Right renal pelvis (tissue), 4 donors: ENCODE measurements at regions not wholly inside any gene's neighbourhood (a gene's known extent, or its start where the extent isn't known, plus 50 kb on each side); places are given as distances from the start of the nearest gene placed in this dataset.
"Not testable (repeated sequence)": the region's sequence is repeated elsewhere in the genome, so short reads cannot be mapped to it uniquely, and the experiment has no call there.

Experiments
- DNase-seq, 4 donors: peaks; one replicate each; pipeline ENCODE4 v3.0.0-alpha.2; 2013; ENCODE audit warnings: low read depth in 4 of 4, low spot score in 3 of 4, missing footprints in 1 of 4

- no peak for DNase-seq
These were observed 361.1 kb downstream of the GLRX3 start for GRCh38 chr10:130497056-130498010.

- no peak for DNase-seq
These were observed 361.9 kb downstream of the GLRX3 start for GRCh38 chr10:130498042-130498441.

GRCh38 chr10:130498934-130499333 is 362.7 kb downstream of the GLRX3 start:
- no peak for DNase-seq

- DNase-seq: no peak
These were observed 363.4 kb downstream of the GLRX3 start for GRCh38 chr10:130499541-130499940.

- no peak for DNase-seq
These were observed 364.2 kb downstream of the GLRX3 start for GRCh38 chr10:130500261-130501000.

GRCh38 chr10:130507461-130507860 is 371.3 kb downstream of the GLRX3 start:
- DNase-seq: no peak

GRCh38 chr10:130509881-130510689 is 373.9 kb downstream of the GLRX3 start:
- DNase-seq: no peak

GRCh38 chr10:130510755-130511154 is 374.6 kb downstream of the GLRX3 start:
- no peak for DNase-seq

- DNase-seq: no peak
These were observed 375.6 kb downstream of the GLRX3 start for GRCh38 chr10:130511766-130512165.

GRCh38 chr10:130512936-130513335 is 376.7 kb downstream of the GLRX3 start:
- no peak for DNase-seq

- DNase-seq: no peak
These were observed 377.7 kb downstream of the GLRX3 start for GRCh38 chr10:130513686-130514476.

- no peak for DNase-seq
These were observed 379.5 kb downstream of the GLRX3 start for GRCh38 chr10:130515670-130516069.

- no peak for DNase-seq
These were observed 380.0 kb downstream of the GLRX3 start for GRCh38 chr10:130516141-130516735.

- DNase-seq: not testable (repeated sequence)
These were observed 382.7 kb downstream of the GLRX3 start for GRCh38 chr10:130518921-130519320.

- no peak for DNase-seq
These were observed 383.6 kb downstream of the GLRX3 start for GRCh38 chr10:130519791-130520190.

- no peak for DNase-seq
These were observed 395.1 kb downstream of the GLRX3 start for GRCh38 chr10:130531312-130531711.

- DNase-seq: no peak
These were observed 404.9 kb downstream of the GLRX3 start for GRCh38 chr10:130541090-130541489.

- no peak for DNase-seq
These were observed 406.6 kb downstream of the GLRX3 start for GRCh38 chr10:130542761-130543160.

- DNase-seq: no peak
These were observed 407.6 kb downstream of the GLRX3 start for GRCh38 chr10:130543794-130544193.

GRCh38 chr10:130545122-130545521 is 408.9 kb downstream of the GLRX3 start:
- DNase-seq: no peak
